Activated CD8-positive, alpha-beta memory T cell treated with anti-CD3 and anti-CD28 coated beads, Interleukin-2, amount 50 U/mL, for 1 hour (primary cell): ENCODE measurements at regions not wholly inside any gene's neighbourhood (a gene's known extent, or its start where the extent isn't known, plus 50 kb on each side); places are given as distances from the start of the nearest gene placed in this dataset.
A peak's percentile ranks its signal among the peaks of the same experiment; 100 is the strongest.
"Not testable (repeated sequence)": the region's sequence is repeated elsewhere in the genome, so short reads cannot be mapped to it uniquely, and the experiment has no call there.

Experiments
- DNase-seq: peaks from one replicate; pipeline ENCODE4 v3.0.0-alpha.2; 2020; ENCODE audit errors: extremely low read depth

DNA sequence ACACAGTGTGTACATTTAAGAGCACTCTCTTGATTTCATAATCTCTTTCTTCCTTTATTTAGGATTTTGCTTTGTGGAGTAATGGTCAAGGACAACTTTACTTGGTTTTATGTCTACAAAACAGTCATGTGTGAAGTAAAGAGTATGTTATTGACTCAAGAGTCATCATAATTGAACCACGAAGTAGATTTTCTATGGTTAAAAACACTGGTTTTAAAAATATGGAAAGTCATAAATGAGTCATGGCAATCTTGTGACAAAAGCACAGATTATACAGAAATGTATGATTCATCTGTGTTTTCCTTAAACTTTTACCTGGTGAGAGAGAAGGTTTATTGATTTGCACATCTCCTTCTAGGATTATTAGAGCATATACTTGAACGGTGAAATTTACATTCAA is 969.7 kb downstream of the GATA3 start:
- DNase-seq, result no peak

DNA sequence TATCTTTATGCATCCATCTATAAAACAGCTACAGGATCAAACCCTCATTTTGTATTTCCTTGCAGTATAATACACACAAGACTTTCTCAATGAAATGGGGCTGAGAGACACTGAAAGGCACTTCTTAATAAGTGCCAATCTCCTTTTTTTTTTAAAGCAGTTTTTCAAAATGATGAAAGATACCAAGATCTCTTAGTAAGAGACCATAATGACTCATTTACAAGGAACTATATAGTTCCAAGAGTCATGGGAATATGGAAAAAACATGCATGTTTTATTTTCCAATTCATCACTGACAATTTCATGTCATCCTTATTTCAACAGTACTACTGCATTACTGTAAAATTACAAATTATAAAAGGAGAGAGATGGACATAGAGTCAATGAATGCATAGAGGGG is 973.7 kb downstream of the GATA3 start:
- DNase-seq, result no peak

DNA sequence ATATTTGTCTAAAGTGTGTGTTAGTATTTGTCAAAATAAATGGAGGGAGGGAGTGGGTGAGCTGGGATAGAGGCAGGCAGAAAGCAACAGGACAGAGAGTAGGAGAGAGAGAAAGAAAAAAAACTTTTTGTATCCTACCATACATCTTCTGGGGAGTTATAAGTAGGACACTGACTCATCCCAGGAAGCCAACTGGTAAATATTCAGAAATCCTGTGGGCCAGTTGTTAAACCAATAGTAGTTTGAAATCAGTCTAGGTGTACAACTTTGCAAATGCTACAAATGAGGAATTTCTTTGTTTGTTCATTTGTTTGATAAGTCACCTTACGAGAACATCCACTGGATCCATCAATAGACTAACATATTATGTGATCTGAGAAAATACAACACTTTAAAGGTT is 980.9 kb downstream of the GATA3 start:
- no peak for DNase-seq

DNA sequence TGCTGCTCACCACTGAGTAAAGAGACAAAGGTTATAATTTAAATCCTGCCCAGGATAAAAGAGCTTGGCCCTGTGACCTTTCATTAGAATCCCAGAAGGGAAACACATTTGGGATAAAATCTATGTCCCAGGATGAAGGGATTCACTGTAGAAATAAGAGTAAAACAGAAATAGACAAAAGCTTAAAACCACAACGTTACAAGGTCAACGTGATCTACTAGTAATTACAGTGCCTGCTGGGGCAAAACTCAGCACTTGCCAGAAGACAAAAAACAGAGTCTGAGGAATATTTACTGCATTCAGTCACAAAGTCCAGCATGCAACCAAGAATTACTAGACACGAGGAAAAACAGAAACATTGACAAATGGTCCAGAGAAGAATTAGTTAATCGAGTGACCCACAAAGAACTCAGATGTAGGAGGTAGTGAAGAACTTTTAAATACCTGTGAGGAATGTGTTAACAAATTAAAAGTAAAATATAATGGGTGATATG is 982.3 kb downstream of the GATA3 start:
- no peak for DNase-seq

DNA sequence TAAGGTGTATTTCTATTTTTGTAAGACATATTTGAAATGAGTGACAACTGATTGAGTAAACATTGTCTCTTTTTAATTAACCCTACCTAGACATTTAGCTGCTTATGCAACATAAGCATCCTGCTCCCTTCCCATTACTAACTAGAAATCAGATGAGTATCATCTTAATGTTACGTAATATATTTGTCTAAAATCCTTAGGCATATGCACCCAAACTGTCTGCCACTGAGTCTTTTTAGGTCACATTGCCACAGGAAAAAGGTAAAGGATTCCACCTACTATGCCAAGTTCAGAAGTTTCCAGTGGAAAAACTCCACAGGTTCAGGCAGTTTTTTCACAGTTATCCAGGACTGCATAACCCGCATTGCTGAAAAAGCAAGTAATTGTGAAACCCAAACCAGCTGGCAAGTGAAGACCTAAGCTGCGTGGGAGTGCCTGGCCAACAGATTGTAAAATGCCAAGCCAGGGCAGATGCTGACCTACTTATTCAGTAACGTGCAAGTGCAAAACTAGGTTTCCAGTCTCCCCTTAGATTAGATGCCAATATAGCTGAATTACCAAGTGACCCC is 983.7 kb downstream of the GATA3 start:
- DNase-seq, result no peak

DNA sequence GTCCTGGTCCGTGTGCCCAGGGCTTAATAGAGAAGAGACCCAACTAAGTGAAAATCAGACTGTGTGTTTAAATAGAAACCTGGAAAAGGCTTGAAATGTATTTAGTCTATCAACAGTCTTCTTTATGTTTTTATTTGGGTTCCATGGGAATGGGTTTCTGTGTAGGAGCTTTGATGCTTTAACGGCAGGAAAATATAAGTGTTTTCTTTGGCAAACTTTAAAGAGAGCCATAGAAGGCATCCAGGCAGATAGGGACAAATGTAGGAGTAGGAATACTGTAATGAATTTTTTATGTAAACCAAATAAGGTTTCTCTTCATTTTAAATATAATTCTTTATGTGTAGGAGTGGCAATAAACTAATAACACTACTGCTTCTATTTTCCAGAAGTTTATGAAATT is 989.0 kb downstream of the GATA3 start:
- no peak for DNase-seq

DNA sequence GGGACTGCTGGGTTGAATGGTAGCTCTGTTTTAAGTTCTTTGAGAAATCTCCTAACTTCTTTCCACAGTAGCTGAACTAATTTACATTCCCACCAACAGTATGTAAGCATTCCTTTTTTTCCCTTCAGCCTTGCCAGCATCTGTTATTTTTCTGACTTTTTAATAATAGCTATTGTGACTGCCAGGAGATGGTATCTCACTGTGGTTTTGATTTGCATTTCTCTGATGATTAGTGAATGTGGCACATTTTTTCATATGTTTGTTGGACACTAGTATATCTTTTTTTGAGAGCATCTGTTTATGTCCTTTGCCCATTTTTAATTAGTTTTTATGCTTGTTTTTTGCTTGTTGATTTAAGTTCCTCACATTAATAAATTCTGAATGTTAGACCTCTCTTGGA is 990.8 kb downstream of the GATA3 start:
- DNase-seq, result no peak

DNA sequence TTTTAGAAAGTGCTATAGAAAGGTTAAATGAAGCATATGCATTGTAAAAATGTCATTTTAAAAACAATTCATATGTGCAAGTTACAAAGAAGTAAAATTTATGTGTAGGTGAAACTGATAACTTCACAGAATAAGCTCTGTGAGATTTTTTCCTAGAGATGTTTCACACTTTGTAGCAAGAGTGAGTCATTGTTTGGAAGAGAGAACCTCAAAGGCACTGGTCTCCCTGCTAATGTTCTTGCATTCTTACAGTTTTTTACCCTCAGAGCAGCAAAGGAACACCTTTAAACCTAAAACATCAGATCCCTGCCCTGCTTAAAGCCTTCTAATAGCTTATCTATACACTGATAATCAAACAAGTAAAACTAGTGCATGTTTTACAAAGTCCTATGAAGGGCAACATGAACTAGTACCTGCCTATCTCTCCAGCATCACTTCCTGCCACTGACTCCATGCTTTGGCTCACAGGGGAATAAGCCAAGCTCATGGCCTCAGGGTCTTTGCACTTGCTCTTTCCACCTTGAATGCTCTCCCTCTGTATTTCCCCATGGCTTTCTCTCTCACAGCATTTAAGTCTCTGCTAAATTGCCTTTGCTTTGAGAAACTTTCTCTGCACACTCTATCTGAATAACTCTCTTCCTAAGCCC is 997.0 kb downstream of the GATA3 start:
- DNase-seq, result no peak

DNA sequence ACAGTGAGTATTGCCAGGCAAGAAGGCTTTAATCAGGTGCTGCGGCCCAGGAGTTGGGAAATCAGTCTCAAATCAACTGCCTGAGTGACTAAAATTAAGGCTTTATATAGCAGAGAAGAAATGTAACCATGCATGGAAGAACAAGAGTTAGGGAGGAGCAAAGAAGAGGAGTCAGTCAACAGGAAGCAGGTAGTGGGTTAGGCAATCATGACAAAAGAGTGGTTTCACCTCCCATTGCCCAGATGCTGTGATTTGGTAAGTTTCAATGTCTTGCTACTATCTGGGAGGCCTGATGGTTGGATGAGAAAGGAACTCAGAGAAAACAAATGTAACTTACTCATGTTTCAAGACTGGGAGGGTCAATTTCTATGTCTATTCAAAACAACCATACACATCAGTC is 998.3 kb downstream of the GATA3 start:
- DNase-seq, result no peak

DNA sequence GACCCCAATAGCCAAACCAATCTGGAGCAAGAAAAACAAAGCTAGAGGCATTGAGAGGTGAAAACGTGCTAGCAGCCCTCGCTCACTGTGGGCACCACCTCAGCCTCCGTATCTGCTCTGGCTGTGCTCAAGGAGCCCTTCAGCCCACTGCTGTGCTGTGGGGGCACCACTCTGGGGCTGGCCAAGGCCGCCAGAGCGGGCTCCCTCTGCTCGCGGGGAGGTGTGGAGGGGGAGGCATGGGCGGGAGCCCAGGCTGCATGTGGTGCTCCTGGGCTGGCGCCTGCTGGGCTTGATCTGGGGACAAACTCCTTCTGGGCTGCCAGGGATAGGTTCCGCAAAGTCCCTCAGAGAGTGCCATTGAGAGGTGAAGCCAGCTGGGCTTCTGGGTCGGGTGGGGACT is 1002.0 kb downstream of the GATA3 start:
- no peak for DNase-seq

DNA sequence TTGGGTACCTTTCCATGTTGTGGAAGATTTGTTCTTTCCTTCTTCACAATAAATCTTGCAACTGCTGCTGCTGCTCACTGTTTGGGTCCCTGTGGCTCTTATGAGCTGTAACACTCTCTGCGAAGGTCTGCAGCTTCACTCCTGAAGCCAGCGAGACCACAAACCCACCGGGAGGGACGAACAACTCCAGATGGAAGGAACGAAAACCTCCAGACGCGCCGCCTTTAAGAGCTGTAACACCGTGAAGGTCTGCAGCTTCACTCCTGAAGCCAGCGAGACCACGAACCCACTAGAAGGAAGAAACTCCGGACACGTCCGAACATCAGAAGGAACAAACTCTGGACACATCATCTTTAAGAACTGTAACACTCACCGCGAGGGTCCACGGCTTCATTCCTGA is 1002.8 kb downstream of the GATA3 start:
- DNase-seq, result not testable (repeated sequence)

DNA sequence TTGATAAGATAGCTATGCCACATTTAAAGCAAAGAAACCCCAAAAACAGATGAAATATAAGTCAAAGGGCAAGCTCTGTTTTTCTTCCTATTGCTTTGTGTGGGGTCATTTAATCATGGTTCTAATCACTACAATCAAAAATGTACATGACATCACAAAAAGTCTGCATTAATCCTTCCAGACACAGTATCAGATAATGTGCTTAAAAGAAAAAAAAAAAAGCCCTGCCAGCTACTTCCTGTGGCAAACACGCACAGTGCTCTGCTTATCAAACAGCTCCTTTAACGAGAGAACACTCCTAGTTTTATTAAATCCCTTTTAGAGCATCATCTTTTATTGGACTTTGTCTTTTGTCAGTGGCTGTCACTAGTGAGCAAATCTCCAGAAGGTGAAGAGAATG is 1005.8 kb downstream of the GATA3 start:
- DNase-seq, result no peak

DNA sequence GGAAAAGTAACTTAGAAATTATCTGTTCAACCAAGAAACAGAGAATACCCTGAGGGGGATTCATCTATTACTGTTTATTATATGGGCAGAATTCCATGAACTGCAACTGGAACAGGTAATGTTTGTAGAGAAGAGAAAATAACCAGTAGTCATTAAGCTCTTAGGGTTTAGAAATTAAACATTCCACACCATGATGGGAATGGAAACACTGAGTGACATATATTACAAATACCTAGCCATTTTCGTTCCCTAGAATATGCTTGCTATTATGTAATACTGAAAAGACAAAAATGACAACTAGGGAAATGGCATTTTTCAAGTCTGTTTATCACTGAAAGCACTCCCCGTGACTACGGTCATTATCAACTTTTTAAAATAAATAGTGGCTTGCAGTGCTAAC is 1007.4 kb downstream of the GATA3 start:
- DNase-seq, result no peak

DNA sequence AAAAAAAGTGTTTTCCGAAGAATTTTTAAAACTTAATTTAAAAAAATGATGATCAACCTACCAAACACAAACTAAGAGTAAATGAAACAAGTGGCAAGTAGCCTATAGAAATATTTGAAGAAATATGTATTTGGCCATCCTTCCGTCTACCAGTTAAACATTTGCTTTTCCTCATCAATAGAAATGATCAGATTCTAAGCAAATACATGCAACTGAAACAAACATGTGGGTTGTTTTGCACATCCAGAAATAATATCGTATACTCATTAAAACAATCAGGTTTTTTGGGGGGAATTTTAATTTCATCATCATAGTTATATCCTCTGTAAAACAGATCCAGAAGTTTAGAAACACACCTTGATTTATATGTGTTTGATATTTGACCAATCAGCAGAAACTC is 1011.7 kb downstream of the GATA3 start:
- no peak for DNase-seq

DNA sequence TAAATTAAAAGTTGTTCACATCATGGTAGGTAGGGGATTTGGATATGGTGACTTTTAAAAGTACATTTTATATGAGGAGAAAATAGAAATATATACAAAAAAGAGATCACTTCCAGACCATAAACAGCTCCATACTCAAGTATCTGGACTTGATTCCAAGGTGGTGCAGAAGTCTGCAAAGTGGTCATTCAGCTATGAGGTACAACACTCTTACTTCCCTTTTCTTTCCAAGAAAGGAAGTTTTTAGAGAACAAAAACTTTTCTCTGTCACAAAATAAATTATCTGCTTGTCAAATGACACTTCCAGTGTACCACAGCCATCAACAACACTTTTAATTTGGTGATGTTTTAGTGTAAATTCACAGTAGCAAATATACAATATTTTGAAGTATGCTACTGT is 1013.5 kb downstream of the GATA3 start:
- no peak for DNase-seq

DNA sequence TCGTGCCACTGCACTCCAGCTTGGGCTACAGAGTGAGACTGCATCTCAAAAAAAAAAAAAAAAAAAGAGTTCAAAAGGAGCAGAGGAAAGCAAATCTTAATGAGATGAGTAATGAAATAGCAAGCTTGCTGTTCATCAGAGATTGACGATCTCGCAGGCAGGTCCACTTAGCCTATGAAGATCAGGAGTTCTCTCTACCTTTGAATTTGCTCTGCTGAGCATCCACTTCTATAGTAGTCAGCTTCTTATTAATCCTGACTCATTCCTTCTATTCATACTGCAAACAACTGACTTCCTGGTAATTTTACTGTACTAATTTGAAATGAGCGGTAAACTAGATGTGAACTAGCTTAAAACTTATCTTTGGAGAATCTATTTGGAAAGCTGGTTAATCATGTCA is 1014.6 kb downstream of the GATA3 start:
- no peak for DNase-seq

DNA sequence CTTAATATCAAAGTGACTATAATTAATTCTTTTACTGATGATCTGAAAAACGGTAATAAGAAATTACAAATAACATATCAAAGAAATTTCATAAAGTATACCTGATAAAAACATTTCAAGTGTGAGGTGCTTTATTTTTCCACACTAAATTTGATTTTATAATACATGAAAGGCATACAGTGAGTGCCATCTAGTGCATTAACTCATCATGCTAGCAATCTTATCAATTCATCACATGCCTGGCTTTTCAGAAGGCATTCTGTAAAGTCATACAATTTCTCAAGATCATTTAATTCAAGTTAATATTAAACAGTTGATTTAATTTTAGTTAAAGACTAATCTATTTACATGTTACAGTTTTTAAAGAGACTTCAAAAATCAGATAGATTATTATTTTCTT is 1020.9 kb downstream of the GATA3 start:
- DNase-seq, result no peak

DNA sequence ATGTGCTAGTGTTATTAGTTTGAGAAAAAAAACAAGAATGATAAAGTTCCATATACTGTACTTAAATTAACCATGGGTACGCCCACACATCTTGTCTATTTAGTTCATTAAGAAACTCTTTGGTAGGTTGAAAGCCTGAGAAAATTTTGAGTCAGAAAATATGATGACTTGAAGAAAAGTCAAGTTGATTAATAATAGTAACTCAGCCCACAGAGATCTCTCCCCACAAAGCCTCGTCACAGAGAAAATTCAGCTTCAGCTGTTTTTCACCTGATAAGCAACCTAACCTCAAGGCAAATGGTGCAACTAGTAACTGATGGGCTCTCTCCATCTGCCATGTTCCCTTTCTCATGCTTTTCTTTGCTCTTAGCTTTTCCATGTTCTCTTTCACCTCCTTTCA is 1021.6 kb downstream of the GATA3 start:
- no peak for DNase-seq

DNA sequence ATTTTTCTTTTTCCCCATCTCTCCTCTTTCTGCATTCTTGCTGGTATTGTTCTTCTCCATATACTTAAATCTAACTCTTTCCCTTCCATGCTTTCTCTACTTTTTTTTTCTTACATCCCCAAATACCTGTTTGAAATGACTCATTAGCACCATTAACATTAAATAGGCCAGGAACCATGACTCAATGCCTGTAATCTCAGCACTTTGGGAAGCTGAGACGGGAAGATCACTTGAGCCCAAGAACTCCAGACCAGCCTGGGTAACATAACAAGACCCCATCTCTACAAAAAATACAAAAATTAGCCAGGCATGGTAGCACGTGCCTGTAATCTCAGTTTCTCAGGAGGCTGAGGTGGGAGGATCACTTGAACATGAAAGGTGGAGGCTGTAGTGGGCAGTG is 1026.8 kb downstream of the GATA3 start:
- DNase-seq, result no peak

DNA sequence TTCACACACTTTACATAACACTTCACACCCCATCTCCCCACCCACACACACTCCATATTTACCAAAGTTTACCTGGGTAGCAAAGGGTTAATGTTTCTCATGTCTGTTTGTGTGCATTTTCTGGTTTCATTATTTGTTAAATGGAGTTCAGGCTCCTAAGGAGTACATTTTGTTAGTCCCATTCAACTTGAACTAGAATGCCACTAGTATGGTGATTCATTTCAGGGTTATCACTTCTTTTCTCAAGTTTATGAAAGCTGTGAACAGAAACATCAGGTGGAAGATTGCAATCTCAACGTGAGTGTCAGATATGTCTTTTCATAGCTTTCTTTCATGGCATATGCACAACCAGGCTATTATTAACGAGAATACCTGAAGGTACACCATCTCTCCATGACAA is 1027.5 kb downstream of the GATA3 start:
- no peak for DNase-seq

DNA sequence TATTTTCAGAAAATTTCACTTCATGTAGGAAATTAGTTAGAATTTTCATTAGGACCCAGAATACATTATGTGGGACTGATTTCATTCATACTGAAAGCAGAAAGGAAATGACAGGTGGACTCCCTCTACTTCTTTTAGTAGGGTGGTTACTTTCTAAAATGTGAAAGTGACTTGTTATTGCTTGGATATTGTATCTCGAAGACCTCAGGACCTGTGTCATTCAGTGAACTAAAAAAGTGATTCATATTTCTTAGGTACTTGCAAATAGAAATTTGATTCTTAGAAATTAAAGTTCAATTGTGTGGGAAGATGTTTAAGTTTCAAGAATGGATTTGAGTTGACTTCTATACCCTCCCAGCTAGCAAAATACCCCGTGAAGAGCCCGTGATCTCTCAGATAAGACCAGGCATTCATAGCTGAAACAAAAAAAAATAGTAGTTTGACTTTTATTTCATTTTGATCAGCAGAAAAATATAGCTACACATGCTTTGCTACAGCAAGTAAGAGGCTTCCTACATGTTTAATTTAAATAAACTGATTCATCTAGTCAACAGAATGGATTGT is 1037.1 kb downstream of the GATA3 start:
- no peak for DNase-seq

DNA sequence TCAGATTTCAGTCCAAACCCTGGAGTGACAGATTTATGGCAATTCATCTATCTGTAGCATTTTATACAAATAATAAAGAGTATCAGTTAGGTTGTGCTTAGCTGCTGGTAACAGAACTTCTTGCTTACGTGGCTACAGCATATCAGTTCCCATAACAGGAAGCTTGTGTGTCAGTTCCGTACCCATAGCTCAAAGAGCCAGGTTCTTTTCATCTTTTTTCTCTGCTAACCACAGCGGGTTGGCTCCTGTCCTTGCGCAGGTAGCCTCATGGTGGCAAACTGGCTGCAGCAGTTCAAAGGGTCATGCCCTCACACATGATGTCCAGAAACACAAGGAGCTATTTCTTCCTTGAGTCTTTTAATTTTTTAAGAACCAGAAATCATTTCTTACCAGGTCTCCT is 1041.8 kb downstream of the GATA3 start:
- peak; percentile 17 for DNase-seq

DNA sequence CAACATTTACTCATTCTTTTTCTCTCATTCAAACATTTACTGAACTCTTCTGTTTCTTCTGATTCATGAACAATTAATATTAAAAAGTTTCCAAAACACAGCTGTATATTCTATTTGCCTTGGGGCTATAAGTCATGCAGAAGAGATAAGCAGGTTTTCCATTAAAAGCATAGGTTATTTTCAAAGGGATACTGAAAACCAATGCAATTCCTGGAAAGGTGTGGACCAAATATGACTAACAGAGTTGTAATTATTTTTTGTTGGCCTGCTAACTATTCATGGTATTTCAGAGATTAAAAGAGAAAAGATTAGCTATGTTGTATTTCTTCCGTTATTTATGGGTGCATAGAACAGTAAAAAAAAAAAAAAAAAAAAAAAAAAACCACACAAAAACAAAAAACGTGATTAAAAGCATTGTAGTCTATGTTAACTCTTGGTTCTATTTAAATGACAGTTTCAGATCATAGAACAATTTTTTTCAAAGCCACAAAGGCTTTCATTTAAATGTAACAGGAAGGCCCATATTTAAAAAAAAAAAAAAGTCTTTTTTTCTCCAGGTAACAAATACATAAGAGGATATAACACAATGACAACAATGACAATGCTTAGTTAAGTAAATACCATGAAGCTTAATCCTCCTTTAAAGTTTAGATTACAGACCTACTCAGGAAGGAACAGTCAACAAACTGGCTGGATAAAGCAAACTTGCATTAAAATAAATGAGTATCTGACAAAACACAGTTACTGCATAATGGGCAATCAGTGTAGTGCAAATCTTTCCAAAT is 1042.9 kb downstream of the GATA3 start:
- DNase-seq, result no peak
